Fibroblast of gingiva (primary cell): ENCODE measurements at regions not wholly inside any gene's neighbourhood (a gene's known extent, or its start where the extent isn't known, plus 50 kb on each side); places are given as distances from the start of the nearest gene placed in this dataset.

Source experiments
- DNase-seq: peaks from one replicate; pipeline ENCODE4 v3.0.0-alpha.2; 2011; ENCODE audit warnings: low read depth

- no peak for DNase-seq
Observed at GRCh38 chr18:34594266-34594665, 115.8 kb upstream of the DTNA start.

DNA sequence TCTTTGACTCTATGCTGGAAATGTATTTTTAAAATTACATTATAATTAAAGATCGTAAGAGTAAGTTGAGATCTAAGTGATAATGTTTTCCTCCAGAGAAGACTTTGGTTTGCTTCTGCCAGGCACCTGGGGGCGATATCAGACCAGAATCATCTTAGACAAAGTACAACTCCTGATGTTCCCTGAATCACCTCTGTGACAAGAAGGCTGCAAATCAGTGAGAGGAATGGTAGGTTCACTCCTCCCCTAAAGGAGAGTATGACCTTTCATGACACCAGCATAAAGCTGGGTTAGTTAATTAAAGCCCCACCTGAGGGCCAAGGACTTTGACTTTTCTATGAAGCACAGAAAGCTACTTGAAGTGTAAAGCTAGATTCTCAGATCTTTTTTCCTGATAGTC is 114.4 kb upstream of the DTNA start:
- DNase-seq, result peak; percentile 34

DNA sequence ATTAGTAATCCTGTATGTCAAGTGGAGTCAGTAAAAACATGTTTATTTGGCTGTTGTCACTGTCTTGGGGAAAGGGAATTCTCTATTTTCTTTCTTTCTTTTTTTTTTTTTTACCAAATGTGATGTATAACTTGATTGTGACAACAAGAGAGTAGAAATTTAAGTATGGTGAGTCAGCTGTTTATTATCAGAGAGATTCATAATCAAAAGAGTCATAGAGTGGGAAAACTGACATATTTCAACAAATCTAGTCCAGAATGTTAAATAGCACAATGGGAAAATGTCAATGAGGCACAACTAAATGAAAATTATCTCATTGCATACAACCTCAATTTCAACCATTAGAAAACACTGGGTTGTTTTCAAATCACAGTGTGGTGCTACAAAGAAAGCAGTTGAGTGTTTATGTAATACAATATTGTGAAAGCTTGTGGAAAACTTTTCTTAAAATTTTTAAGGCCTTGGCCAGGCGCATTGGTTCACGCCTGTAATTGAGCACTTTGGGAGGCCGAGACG is 111.9 kb upstream of the DTNA start:
- DNase-seq, result peak; percentile 3

DNA sequence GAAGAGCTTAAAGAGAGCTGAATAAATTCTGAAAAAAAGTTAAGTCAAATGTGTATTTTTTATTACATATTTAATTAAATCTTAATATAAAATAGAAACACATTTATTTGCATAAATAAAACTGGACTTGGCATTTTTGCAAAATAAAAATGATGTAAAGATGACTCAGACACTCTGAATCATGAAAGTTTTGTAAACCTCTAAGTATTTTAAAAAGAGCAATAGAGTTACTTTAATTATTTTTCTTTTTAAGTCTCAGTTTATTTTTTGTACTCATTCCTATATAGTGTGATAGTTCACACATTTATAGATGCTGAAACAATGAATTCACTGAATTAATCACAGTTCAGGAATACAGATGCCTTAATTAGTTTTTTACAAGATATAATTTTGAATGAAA is 109.9 kb upstream of the DTNA start:
- peak; percentile 17 for DNase-seq

DNA sequence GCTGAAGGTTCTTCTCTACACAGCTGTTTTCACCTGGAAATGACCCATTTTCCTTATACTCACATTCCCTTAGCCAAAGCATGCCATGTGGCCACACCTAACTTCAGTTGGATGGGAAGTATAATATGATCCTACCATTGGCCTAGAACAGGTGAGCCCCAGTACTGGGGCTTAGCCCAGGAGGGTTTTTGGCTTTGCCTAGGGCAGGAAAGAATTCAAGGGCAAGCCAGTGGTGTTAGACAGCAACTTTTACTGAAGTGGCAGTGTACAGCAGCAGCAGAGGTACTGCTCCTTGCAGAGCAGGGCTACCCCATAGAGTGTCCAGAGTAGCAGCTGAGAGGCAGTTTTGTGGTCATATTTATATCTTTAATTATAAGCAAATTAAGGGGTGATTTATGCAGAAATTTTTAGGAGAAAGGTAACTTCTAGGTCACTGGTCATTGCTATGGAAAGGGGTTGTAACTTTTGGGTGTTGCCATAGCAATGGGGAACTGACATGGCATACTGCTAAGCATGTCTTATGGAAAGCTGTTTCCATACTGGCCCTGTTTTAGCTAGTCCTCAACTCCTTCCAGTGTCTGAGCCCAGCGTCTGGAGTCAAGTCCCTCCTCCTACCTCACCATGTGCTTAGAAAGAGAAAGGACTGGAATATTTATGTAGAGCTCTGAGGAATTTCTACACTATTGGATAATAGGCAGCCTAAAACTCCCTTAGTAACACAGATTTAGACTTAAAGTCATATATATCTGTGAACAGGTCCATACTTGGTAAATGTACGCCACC is 109.0 kb upstream of the DTNA start:
- DNase-seq, result no peak

DNA sequence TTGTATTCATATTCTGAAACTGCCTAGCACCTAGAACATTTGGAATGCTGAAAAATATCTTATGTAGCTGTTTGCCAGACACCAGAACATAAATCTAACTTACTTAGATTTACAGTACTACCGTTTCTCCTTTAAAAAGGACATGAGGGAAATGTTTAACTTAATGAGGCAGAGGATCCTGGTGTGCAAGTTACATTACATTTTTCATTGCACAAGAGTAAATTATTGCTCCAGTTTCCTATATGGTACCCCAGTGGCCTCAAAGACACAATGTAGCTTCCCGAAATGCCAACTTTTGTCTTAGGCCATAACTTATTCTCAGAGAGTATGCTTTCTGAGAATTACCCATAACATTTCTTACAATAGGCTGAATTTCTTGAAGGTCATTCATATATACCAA is 105.5 kb upstream of the DTNA start:
- DNase-seq, result no peak

DNA sequence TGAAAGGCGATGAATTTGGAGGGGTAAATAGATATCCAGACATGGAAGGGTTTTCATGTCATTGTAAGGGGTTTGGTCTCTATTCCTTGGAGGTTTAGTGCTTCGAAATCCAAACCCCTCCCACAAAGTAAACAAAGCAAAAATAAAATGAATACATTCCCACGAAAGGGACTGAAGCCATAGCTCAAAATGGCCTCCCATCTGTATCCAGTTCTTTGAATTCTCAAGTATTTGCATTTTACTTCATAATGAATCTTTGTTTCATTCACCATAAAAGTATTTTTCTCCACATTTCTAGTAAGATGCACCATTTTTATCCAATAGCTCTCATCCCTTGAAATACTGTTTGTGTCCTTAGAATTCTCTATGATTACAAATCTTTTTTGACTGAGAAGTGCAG is 103.2 kb upstream of the DTNA start:
- DNase-seq, result no peak

GRCh38 chr18:34608064-34608463 is 102.0 kb upstream of the DTNA start:
- DNase-seq, result no peak

GRCh38 chr18:34609986-34610648 is 100.0 kb upstream of the DTNA start:
- DNase-seq, result no peak

- DNase-seq, result no peak
Observed at GRCh38 chr18:34611904-34612303, 98.2 kb upstream of the DTNA start.

DNA sequence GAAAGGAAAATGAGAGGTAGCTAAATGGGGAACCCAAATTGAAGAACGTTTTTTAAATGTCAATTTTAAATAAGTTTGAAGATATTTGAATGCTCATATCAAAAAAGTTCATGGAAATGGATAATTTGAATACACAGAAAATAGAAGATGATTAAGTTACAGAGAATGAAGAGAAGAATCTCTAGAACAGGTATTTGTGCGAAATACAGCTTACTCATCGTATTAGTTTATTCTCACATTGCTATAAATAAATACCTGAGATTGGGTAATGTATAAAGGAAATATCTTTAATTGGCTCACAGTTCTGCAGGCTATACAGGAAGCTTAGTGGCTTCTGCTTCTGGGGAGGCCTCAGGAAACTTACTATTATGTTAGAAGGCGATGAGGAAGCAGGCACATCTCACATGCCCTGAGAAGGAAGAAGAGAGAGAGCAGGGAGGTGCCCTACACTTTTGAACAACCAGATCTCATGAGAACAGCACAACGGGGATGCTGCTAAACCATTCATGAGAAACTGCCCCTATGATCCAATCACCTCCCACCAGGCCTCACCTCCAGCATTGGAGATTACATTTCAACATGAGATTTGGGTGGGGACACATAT is 89.7 kb upstream of the DTNA start:
- DNase-seq, result no peak

DNA sequence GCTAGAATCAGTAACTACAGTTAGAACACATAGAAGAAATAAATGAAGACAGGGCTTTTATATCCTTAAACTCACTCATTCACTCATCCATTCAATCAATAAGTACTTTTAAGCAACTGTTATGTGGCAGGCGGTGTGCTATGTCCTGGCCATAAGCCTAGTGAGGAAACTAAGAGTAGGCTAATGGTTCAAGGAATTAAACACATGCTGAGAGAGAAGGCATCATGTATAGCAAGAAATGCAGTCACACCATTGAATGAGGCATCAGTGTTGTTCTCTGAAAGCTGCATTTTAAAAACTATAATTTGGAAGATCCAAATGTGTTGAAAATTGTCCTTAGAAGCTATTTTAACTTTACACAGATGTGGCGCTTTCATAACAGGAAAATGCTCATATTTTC is 86.5 kb upstream of the DTNA start:
- no peak for DNase-seq

- peak; percentile 3 for DNase-seq
Observed at GRCh38 chr18:34624551-34624950, 85.5 kb upstream of the DTNA start.

- DNase-seq, result no peak
Observed at GRCh38 chr18:34626404-34627136, 83.5 kb upstream of the DTNA start.

- DNase-seq, result no peak
Observed at GRCh38 chr18:34627137-34627920, 82.8 kb upstream of the DTNA start.

DNA sequence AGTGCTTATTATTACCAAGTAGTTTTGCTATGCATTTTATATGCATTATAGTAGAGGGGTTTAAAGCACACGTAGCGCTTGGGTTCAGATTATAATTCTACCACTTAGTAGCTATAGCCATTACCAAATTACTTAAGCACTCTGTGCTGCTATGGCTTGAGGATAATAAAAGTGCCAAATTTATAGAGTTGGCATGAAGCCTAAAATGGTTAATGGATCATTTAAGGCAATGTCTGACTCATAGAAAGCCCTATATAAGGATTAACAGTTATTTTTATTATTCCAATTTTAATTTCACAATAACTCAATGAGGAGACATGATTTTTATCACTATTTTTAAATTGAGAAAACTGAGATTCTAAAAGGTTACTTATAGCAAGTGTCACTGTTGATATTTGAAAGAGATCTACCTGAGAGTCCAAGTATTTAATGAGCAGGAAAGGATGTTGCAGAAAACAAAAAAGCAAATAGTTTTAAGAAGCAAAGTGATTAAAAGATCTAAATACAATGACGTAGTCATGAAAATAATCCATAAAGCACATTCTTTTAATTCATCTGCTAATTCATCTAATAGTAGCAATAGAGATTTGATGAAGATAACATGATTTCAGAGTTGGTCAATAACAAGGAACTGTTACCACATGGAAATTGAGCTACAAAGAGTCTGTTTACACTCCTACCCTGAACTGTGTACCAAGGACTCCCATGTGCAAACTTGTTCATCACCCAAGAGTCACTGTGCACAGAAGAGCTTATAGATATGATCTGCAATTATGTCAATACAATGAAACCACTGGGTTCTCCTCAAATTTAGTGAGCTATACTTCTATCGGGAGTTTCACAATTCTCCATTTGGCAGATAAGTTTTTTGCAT is 78.8 kb upstream of the DTNA start:
- no peak for DNase-seq

DNA sequence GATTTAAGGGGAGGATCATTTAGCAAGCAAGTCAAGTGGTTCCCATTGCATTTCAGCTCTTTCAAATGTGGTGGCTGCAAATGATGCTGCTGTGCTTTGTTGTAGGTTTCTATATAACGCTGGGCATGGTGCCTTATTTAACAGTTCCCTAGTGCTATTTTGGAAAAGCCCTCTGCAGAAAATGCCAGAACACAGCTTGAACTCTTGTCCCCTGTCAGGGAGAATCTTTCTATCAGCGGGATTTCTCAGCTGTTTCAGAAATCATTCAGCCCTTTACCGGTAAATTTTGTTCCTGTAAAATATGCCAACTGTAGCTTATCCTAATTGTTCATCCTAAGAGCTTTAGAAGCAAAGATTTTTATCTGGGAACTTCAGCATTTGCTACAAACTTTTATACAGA is 77.8 kb upstream of the DTNA start:
- no peak for DNase-seq

DNA sequence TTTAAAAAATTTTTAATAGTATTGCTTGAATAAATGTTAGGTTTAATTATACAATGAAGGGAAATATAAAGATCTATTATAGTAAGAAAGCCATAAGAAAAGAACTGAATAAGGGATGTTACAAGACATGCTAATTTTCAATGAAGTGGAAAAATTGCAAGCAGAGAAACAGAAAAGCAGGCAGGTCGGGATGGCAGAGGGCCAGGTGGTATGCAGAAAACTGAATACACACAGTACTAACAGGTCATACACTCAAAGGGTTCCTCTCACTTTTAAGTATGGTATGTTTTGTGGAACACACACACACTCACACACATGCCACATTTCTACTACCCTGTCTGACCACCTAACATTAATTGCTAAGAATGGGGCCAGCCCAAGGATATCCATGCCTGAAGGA is 76.7 kb upstream of the DTNA start:
- no peak for DNase-seq

- DNase-seq, result no peak
Observed at GRCh38 chr18:34637094-34637801, 72.8 kb upstream of the DTNA start.

- peak; percentile 13 for DNase-seq
Observed at GRCh38 chr18:34639687-34640086, 70.4 kb upstream of the DTNA start.
